ENCODE measurements at regions not wholly inside any gene's neighbourhood (a gene's known extent, or its start where the extent isn't known, plus 50 kb on each side); places are given as distances from the start of the nearest gene placed in this dataset.

DNA sequence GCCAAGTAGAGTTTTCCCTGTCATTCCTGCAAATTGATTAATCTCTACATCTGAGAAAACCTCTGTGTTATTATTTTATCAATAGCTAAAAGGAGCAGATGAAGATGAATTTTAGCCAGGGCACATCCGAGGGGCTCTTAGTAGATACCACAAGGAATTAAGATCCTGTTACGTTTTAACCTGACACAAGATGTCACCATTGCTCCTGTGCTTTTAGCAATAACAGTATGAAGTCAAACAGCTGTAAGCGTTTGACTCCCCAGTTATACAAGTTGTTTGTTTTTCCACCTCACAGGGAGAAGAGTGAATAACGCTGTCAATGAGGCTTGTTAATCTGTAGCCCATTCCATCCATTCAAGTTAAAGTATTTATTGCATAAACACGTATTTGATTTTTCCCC, 76.0 kb upstream of the AP1S2 start:
- H3K27ac Mint-ChIP-seq = no peak overlapping the region
- no peaks in the 10 kb centered on the region for H3K36me3 Mint-ChIP-seq (ENCODE audit: low read depth)
- no peak for DNase-seq
- H3K4me3 Mint-ChIP-seq = no peak overlapping the region
- TF ChIP-seq, protein P1, sequence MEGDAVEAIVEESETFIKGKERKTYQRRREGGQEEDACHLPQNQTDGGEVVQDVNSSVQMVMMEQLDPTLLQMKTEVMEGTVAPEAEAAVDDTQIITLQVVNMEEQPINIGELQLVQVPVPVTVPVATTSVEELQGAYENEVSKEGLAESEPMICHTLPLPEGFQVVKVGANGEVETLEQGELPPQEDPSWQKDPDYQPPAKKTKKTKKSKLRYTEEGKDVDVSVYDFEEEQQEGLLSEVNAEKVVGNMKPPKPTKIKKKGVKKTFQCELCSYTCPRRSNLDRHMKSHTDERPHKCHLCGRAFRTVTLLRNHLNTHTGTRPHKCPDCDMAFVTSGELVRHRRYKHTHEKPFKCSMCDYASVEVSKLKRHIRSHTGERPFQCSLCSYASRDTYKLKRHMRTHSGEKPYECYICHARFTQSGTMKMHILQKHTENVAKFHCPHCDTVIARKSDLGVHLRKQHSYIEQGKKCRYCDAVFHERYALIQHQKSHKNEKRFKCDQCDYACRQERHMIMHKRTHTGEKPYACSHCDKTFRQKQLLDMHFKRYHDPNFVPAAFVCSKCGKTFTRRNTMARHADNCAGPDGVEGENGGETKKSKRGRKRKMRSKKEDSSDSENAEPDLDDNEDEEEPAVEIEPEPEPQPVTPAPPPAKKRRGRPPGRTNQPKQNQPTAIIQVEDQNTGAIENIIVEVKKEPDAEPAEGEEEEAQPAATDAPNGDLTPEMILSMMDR (IDR thresholded peaks at IDR 0.05) = no peak
- H3K4me1 Mint-ChIP-seq = peaks cover 55% of the 10 kb centered on the region
- H3K9me3 Mint-ChIP-seq = peaks cover 4% of the 10 kb centered on the region
- peaks cover 3% of the 10 kb centered on the region for H3K27me3 Mint-ChIP-seq (ENCODE audit: low read depth, poor library complexity)

DNA sequence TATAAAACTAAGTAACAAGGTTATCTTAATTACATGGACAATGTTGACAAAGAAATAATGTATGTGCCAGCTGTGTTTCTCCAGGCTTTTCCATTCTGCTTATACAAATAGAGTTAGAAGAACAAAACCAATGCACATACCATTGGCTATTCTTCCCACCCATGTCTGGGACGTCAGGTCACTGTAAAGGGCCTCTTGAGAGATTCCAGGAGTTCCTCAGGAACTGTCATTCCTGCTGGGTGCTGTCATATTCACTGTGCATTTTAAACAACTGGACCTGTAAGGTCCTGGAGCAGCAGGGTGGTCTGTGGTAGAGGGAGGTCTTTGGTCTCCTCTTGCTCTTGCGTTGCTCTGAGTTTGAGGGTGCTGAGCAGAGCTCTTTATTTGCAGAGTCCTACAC, 74.6 kb upstream of the AP1S2 start:
- Mint-ChIP-seq H3K27me3 (ENCODE audit: low read depth, poor library complexity) (peaks cover 3% of the 10 kb centered on the region), H3K36me3 (ENCODE audit: low read depth) (no peaks in the 10 kb centered on the region), H3K4me1 (peaks cover 52% of the 10 kb centered on the region), H3K9me3 (peaks cover 12% of the 10 kb centered on the region), H3K27ac (no peak overlapping the region), H3K4me3 (no peak overlapping the region)
- TF ChIP-seq, protein P1 (IDR thresholded peaks at IDR 0.05) = no peak
- no peak for DNase-seq

DNA sequence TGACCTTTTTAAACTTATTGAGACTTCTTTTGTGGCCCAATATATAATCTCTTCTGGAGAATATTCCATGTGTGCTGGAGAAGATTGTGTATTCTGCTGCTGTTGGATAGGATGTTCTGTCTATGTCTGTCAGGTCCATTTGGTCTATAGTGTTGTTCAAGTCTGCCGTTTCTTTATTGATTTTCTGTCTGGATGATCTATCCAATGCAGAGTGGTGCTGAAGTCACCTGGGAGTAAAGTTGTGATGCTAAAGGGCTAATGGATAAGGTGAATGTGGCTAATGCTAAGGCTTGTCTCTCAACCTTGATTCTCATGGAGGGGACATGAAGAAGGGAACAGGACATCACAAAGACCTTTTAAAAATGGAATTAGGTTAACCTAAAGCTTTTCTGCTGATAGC, 72.0 kb upstream of the AP1S2 start:
- TF ChIP-seq, protein P1 (IDR thresholded peaks at IDR 0.05) = no peak
- H3K36me3 Mint-ChIP-seq (ENCODE audit: low read depth) = no peaks in the 10 kb centered on the region
- H3K27me3 Mint-ChIP-seq (ENCODE audit: low read depth, poor library complexity) = peaks cover 3% of the 10 kb centered on the region
- no peak overlapping the region for H3K27ac Mint-ChIP-seq
- peaks cover 14% of the 10 kb centered on the region for H3K9me3 Mint-ChIP-seq
- DNase-seq = no peak
- no peak overlapping the region for H3K4me3 Mint-ChIP-seq
- H3K4me1 Mint-ChIP-seq = peaks cover 38% of the 10 kb centered on the region

DNA sequence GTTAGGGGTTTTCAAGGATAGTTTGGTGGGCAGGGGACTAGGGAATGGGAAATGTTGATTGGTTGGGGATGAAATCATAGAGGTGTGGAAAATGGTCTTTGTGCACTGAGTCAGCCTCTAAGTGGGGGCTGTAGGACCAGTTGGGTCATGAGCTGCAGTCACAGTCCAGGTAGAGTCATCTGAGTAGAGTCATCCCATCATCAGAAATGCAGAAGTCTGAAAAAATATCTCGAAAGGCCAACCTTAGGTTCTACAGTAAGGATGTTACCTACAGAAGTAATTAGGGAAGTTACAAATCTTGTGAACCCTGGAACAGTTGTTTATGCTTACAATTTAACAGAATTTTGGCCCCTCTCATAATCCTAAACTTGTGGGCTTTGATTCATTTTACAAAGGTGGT, 63.4 kb upstream of the AP1S2 start:
- TF ChIP-seq, protein P1 (IDR thresholded peaks at IDR 0.05) = no peak
- Mint-ChIP-seq H3K36me3 (ENCODE audit: low read depth) (peaks cover 8% of the 10 kb centered on the region), H3K4me3 (no peak overlapping the region), H3K4me1 (peaks cover 37% of the 10 kb centered on the region), H3K9me3 (peaks cover 20% of the 10 kb centered on the region), H3K27ac (no peak overlapping the region), H3K27me3 (ENCODE audit: low read depth, poor library complexity) (peaks cover 7% of the 10 kb centered on the region)
- DNase-seq = no peak

DNA sequence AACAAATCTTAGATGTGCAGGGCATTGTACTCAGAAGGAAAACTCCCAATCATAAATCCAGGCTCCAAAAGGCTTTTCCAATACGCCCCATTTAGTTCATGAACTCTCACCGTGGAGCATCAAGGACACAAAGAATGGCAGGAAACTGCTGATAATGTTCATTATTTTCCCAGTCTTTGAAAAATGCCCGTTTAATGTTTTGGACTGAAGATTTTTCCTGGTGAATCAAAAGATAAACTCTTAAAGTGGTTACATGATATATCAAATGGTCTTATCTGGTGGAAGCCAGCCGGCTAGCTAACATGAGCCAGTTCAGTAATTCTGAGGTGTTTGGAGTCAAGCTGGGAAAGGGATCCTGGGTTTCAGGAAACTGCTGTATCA, 62.1 kb upstream of the AP1S2 start:
- no peak for DNase-seq
- Mint-ChIP-seq H3K27me3 (ENCODE audit: low read depth, poor library complexity) (peaks cover 7% of the 10 kb centered on the region), H3K27ac (peak overlapping the region; percentile 40), H3K4me3 (no peak overlapping the region), H3K36me3 (ENCODE audit: low read depth) (peaks cover 8% of the 10 kb centered on the region), H3K9me3 (peaks cover 20% of the 10 kb centered on the region), H3K4me1 (peaks cover 33% of the 10 kb centered on the region)
- TF ChIP-seq, protein P1 (IDR thresholded peaks at IDR 0.05) = no peak

DNA sequence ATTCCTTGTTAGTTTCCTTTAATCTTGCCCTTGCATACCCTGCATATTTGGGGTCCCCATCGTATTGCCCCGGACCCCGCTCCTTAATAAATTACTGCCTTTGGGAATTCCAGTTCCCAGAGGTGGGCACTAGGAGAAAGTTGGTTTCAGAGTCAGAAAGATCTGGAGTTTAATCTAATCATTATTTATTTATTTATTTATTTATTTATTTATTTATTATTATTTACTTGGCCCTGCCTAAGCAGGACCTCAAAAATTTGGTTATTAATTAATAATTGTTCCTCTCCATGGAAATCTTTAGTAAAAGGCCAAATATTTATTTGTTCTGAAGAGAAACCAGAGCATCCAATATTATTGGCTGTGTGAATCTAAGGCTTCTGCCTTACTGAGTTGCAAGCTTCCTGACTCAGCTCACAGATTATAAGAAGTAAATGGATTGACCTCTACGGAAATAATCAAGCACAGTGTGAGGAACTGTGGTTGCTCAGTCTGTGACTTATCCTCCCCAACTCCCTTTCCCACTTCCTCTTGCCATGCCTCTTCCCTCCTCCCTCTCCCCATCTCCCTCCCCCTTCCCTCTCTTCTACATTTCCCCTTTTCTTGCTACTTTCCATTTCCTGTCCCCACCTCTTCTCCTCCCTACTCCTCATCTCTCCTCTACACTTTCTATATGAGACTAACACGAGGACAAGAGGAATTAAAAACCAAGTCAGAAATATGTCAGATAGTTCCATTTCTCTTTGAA, 61.5 kb upstream of the AP1S2 start:
- TF ChIP-seq, protein P1 (IDR thresholded peaks at IDR 0.05) = no peak
- Mint-ChIP-seq H3K27ac (peak overlapping the region; percentile 79), H3K27me3 (ENCODE audit: low read depth, poor library complexity) (peaks cover 7% of the 10 kb centered on the region), H3K36me3 (ENCODE audit: low read depth) (peaks cover 8% of the 10 kb centered on the region), H3K4me1 (peaks cover 29% of the 10 kb centered on the region), H3K9me3 (peaks cover 20% of the 10 kb centered on the region), H3K4me3 (no peak overlapping the region)
- no peak for DNase-seq
